ACC112 (cell line): ENCODE measurements at regions not wholly inside any gene's neighbourhood (a gene's known extent, or its start where the extent isn't known, plus 50 kb on each side); places are given as distances from the start of the nearest gene placed in this dataset.
"Not testable (repeated sequence)": the region's sequence is repeated elsewhere in the genome, so short reads cannot be mapped to it uniquely, and the experiment has no call there.

Source experiments
- H2AFZ ChIP-seq: fragments of 200-600 bp; sonication (generic); one replicate; pipeline ENCODE4 v1.6.0; 2017; ENCODE audit warnings: antibody characterized with exemption, low read length; ENCODE audit not compliant: unreplicated experiment
- H3K27ac ChIP-seq: fragments of 200-600 bp; sonication (generic); 2 replicates; pipeline ENCODE4 v1.5.1; 2014; ENCODE audit warnings: low read depth, mild to moderate bottlenecking, antibody characterized with exemption, low read length, moderate library complexity
- H3K27me3 ChIP-seq: fragments of 200-600 bp; sonication (generic); 2 replicates; pipeline ENCODE4 v1.6.1; 2014; ENCODE audit warnings: mild to moderate bottlenecking, antibody characterized with exemption, low read length, moderate library complexity, mixed read lengths; ENCODE audit not compliant: insufficient read depth
- H3K36me3 ChIP-seq: fragments of 200-600 bp; sonication (generic); 2 replicates; pipeline ENCODE4 v1.6.1; 2016; ENCODE audit warnings: mild to moderate bottlenecking, antibody characterized with exemption, low read length, moderate library complexity, mixed read lengths; ENCODE audit not compliant: insufficient read depth
- H3K4me1 ChIP-seq: fragments of 200-600 bp; sonication (generic); one replicate; pipeline ENCODE4 v1.6.1; 2016; ENCODE audit warnings: low read length, mixed read lengths; ENCODE audit not compliant: insufficient read depth, unreplicated experiment, control insufficient read depth
- H3K4me3 ChIP-seq: fragments of 200-600 bp; sonication (generic); 2 replicates; pipeline ENCODE4 v1.5.1; 2014; ENCODE audit warnings: mild to moderate bottlenecking, low read depth, low read length
- H3K79me2 ChIP-seq: fragments of 200-600 bp; sonication (generic); one replicate; pipeline ENCODE4 v1.6.0; 2016; ENCODE audit warnings: low read length; ENCODE audit not compliant: control insufficient read depth, unreplicated experiment, insufficient read depth

DNA sequence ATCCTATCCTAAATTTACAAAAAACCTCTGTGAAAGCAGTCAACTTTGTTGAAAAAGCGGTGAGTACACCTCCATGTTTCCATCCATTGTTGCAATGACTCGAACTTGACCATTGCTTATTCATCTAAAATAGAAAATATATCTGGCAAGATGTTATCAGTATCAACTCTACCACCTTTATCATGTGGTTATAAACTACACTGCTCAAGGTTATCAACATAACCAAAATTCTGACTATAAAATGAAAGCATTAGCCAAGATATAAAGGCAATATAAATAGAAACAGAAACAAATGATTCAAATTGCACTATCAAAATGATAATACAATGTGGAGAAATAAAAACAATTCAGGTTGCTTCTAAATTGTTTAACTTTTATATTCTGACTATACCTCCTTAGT is 150.0 kb downstream of the AVL9 start:
- H2AFZ ChIP-seq, H3K36me3 ChIP-seq, H3K27me3 ChIP-seq, H3K27ac ChIP-seq, H3K4me1 ChIP-seq, H3K79me2 ChIP-seq, H3K4me3 ChIP-seq: not testable (repeated sequence)

- H3K4me1 ChIP-seq, result no peaks in the 10 kb centered on the region
- no peak overlapping the region for H2AFZ ChIP-seq
- H3K27ac ChIP-seq, result no peak overlapping the region
- no peaks in the 10 kb centered on the region for H3K36me3 ChIP-seq
- no peak overlapping the region for H3K4me3 ChIP-seq
- no peaks in the 10 kb centered on the region for H3K27me3 ChIP-seq
- no peaks in the 10 kb centered on the region for H3K79me2 ChIP-seq
Observed at GRCh38 chr7:32643194-32643593, 147.9 kb downstream of the AVL9 start.

DNA sequence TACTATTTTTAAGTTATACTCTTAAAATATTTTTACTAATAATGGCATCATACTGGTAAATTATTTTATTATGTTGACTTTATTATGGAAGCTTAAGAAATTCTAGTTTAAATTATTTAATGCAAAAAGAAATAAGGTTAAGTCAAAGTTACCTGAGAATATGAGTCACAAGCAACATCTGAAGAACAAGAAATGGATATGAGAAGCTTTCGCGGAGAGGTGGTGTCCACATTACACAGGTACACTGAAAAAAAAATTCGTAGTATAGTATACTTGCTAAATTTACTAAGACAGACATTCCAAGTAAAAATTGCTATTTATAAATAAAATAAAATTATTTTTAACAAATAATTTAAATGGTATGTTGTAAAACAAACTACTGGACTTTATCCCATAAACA is 143.8 kb downstream of the AVL9 start:
- Histone ChIP-seq H3K4me1 (no peaks in the 10 kb centered on the region), H3K27ac (no peak overlapping the region)

DNA sequence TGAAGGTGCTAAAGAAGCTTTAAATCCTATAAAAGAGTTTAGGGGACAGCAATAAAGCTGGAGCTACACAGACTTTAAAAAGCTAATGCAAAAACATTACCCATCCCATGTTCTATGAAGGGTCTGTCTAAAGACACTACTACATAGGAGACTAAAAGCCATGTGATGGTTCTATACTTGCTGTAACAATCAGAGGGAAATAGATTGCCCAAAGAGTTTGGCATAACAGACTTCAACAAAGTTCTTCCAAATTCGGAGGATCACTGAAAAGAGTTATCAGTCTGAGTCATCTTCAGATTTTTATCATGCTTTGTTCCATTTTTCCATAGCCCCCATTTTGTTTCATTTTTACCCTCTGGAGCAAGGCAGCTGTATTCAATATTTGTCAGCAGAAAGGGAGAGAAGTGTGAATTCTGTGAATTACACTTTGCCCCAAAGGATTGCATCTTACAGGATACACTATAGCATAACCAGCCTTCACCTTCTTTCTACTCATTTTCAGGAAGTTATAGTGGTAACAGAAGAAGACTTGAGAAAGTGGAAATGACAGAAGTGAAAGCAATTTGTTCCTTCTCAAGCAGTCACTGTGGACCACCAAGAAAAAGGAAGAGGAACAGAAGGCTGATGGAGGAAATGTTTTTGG is 143.3 kb downstream of the AVL9 start:
- H3K4me1 ChIP-seq, H3K27me3 ChIP-seq, H3K4me3 ChIP-seq, H3K36me3 ChIP-seq, H3K27ac ChIP-seq, H3K79me2 ChIP-seq, H2AFZ ChIP-seq: not testable (repeated sequence)

More for the DNA sequence above, 143.8 kb downstream of the AVL9 start:
- Histone ChIP-seq H3K27me3 (no peaks in the 10 kb centered on the region), H3K36me3 (no peaks in the 10 kb centered on the region), H2AFZ (no peak overlapping the region), H3K4me3 (no peak overlapping the region), H3K79me2 (no peaks in the 10 kb centered on the region)
